Natural killer cell (primary cell): ENCODE measurements at regions not wholly inside any gene's neighbourhood (a gene's known extent, or its start where the extent isn't known, plus 50 kb on each side); places are given as distances from the start of the nearest gene placed in this dataset.

ENCODE experiments used
- ATAC-seq, 3 donors: fragments of 150-1000 bp in 2 of 3; fragments of 200-7000 bp in 1 of 3; cut with Tn5 transposase; 1 replicate in 1 of 3; 2 replicates in 2 of 3; pipeline ENCODE4 v1.10.0; 2021; ENCODE audit warnings: mild to moderate bottlenecking in 2 of 3, moderate library complexity in 2 of 3
- DNase-seq, 2 donors: peaks; one replicate each; pipeline versions ENCODE4 v3.0.0 to v3.0.0-alpha.2; 2013 to 2021; ENCODE audit warnings: mixed read lengths in 1 of 2
- H3K27ac ChIP-seq: one replicate; pipeline ENCODE4 v1.5.1; 2013; ENCODE audit warnings: mild to moderate bottlenecking, low read length
- H3K27me3 ChIP-seq: one replicate; pipeline ENCODE4 v1.6.1; 2013; ENCODE audit warnings: low read length; ENCODE audit not compliant: control insufficient read depth, insufficient read depth
- H3K36me3 ChIP-seq: one replicate; pipeline ENCODE4 v1.6.1; 2013; ENCODE audit warnings: low read length; ENCODE audit not compliant: control insufficient read depth, insufficient read depth
- H3K4me1 ChIP-seq: one replicate; pipeline ENCODE4 v1.6.1; 2013; ENCODE audit warnings: low read length; ENCODE audit not compliant: control insufficient read depth, insufficient read depth
- H3K4me3 ChIP-seq: one replicate; pipeline ENCODE4 v1.5.1; 2013; ENCODE audit warnings: low read length
- H3K9me3 ChIP-seq: one replicate; pipeline ENCODE4 v1.6.1; 2013; ENCODE audit warnings: low read length; ENCODE audit not compliant: control insufficient read depth, insufficient read depth
- H3K27ac Mint-ChIP-seq, 2 donors: one replicate each; pipeline ENCODE4 v1.8.0; 2022; ENCODE audit warnings: mild to moderate bottlenecking in 2 of 2, mixed read lengths in 2 of 2, moderate library complexity in 1 of 2
- H3K27me3 Mint-ChIP-seq, 2 donors: one replicate each; pipeline ENCODE4 v1.8.0; 2022; ENCODE audit warnings: low read depth in 2 of 2, mixed read lengths in 2 of 2
- H3K36me3 Mint-ChIP-seq: one replicate; pipeline ENCODE4 v1.8.0; 2022; ENCODE audit warnings: mixed read lengths
- H3K4me1 Mint-ChIP-seq, 2 donors: one replicate each; pipeline ENCODE4 v1.8.0; 2022; ENCODE audit warnings: mixed read lengths in 2 of 2
- H3K4me3 Mint-ChIP-seq: one replicate; pipeline ENCODE4 v1.8.0; 2022; ENCODE audit warnings: mild to moderate bottlenecking, moderate library complexity, mixed read lengths
- H3K9me3 Mint-ChIP-seq, 2 donors: one replicate each; pipeline ENCODE4 v1.8.0; 2022; ENCODE audit warnings: mixed read lengths in 2 of 2
- CTCF ChIP-seq: fragments of 200-600 bp; IDR thresholded peaks from one replicate; pipeline ENCODE4 v1.8.0; 2022; ENCODE audit warnings: antibody characterized with exemption
- WGBS: methylation state at CpG from one replicate; pipeline ENCODE4 v1.1.7; 2013; ENCODE audit warnings: missing lambda C conversion rate; ENCODE audit not compliant: insufficient coverage; 5-methylcytosine and 5-hydroxymethylcytosine counted together
- intact Hi-C: fragments of 100-400 bp; cut with micrococcal nuclease; formaldehyde crosslinking; loops from one replicate; pipeline ENCODE4 v1.14.2; 2022

- Mint-ChIP-seq H3K36me3 (no peaks in the 10 kb centered on the region), H3K4me1 (no peaks in the 10 kb centered on the region), H3K27ac (no peak overlapping the region), H3K9me3 (no peaks in the 10 kb centered on the region), H3K4me3 (no peak overlapping the region), H3K27me3 (peaks cover 20 to 32% of the 10 kb centered on the region in 2 donors)
- no peaks in the 10 kb centered on the region for H3K9me3 ChIP-seq
- TF ChIP-seq CTCF = no peak
- no peaks in the 10 kb centered on the region for H3K36me3 ChIP-seq
- no peak overlapping the region for H3K27ac ChIP-seq
- H3K4me3 ChIP-seq = no peak overlapping the region
- DNase-seq (no peak), ATAC-seq (no peak)
- intact Hi-C loops = no loop called here
- H3K4me1 ChIP-seq = no peaks in the 10 kb centered on the region
- 69% methylated on average over 3 of the region's 3 CpGs for WGBS
- H3K27me3 ChIP-seq = no peaks in the 10 kb centered on the region
Measured at GRCh38 chr1:37174341-37174740, 140.0 kb upstream of the GRIK3 start.

GRCh38 chr1:37174876-37175275 is 140.6 kb upstream of the GRIK3 start:
- Mint-ChIP-seq H3K4me1 (no peaks in the 10 kb centered on the region), H3K27ac (no peak overlapping the region), H3K4me3 (no peak overlapping the region), H3K36me3 (no peaks in the 10 kb centered on the region), H3K9me3 (no peaks in the 10 kb centered on the region), H3K27me3 (peaks cover 24 to 27% of the 10 kb centered on the region in 2 donors)
- DNase-seq = no peak
- H3K27ac ChIP-seq = no peak overlapping the region
- ATAC-seq = no peak
- no peak overlapping the region for H3K4me3 ChIP-seq
- intact Hi-C loops = no loop called here
- H3K9me3 ChIP-seq = no peaks in the 10 kb centered on the region
- WGBS = 49% methylated on average over 2 of the region's 2 CpGs
- TF ChIP-seq CTCF = no peak
- no peaks in the 10 kb centered on the region for H3K27me3 ChIP-seq
- no peaks in the 10 kb centered on the region for H3K36me3 ChIP-seq
- H3K4me1 ChIP-seq = no peaks in the 10 kb centered on the region

GRCh38 chr1:37175666-37176215 is 141.4 kb upstream of the GRIK3 start:
- Histone ChIP-seq H3K9me3 (no peaks in the 10 kb centered on the region), H3K27me3 (no peaks in the 10 kb centered on the region), H3K4me1 (no peaks in the 10 kb centered on the region), H3K4me3 (no peak overlapping the region), H3K27ac (no peak overlapping the region), H3K36me3 (no peaks in the 10 kb centered on the region)
- H3K9me3 Mint-ChIP-seq = no peaks in the 10 kb centered on the region
- H3K27ac Mint-ChIP-seq = no peak overlapping the region
- TF ChIP-seq CTCF = no peak
- no peaks in the 10 kb centered on the region for H3K36me3 Mint-ChIP-seq
- no peak overlapping the region for H3K4me3 Mint-ChIP-seq
- H3K4me1 Mint-ChIP-seq = no peaks in the 10 kb centered on the region
- no peak for ATAC-seq
- intact Hi-C loops = no loop called here
- H3K27me3 Mint-ChIP-seq = peaks cover 21 to 25% of the 10 kb centered on the region in 2 donors
- no peak for DNase-seq

GRCh38 chr1:37176269-37176668 is 142.0 kb upstream of the GRIK3 start:
- H3K9me3 ChIP-seq = no peaks in the 10 kb centered on the region
- H3K4me3 Mint-ChIP-seq = no peak overlapping the region
- TF ChIP-seq CTCF = no peak
- H3K27ac Mint-ChIP-seq = no peak overlapping the region
- ATAC-seq (no peak), DNase-seq (no peak)
- no peaks in the 10 kb centered on the region for H3K36me3 ChIP-seq
- WGBS = 85% methylated on average over 1 of the region's 1 CpG
- no peaks in the 10 kb centered on the region for H3K36me3 Mint-ChIP-seq
- intact Hi-C loops = no loop called here
- no peak overlapping the region for H3K4me3 ChIP-seq
- no peaks in the 10 kb centered on the region for H3K4me1 ChIP-seq
- H3K9me3 Mint-ChIP-seq = no peaks in the 10 kb centered on the region
- no peaks in the 10 kb centered on the region for H3K27me3 ChIP-seq
- H3K4me1 Mint-ChIP-seq = no peaks in the 10 kb centered on the region
- no peak overlapping the region for H3K27ac ChIP-seq
- peaks cover 21 to 28% of the 10 kb centered on the region in 2 donors for H3K27me3 Mint-ChIP-seq
